ENCODE measurements at regions not wholly inside any gene's neighbourhood (a gene's known extent, or its start where the extent isn't known, plus 50 kb on each side); places are given as distances from the start of the nearest gene placed in this dataset.

GRCh38 chr4:54902976-54903375 is 222.4 kb downstream of the KDR start:
- H3K36me3 Mint-ChIP-seq (ENCODE audit: low read depth): no peaks in the 10 kb centered on the region
- H3K27ac Mint-ChIP-seq: no peak overlapping the region
- no peaks in the 10 kb centered on the region for H3K4me1 Mint-ChIP-seq (ENCODE audit: low read depth)
- peaks cover 4% of the 10 kb centered on the region for H3K27me3 Mint-ChIP-seq (ENCODE audit: insufficient read depth)
- no peak for DNase-seq (ENCODE audit: low spot score)
- peaks cover 3% of the 10 kb centered on the region for H3K9me3 Mint-ChIP-seq
- intact Hi-C loops (cut with micrococcal nuclease): no loop called here
- H3K4me3 Mint-ChIP-seq: no peak overlapping the region

- H3K9me3 Mint-ChIP-seq: peaks cover 3% of the 10 kb centered on the region
- no peak for DNase-seq (ENCODE audit: low spot score)
- H3K27me3 Mint-ChIP-seq (ENCODE audit: insufficient read depth): peaks cover 4% of the 10 kb centered on the region
- intact Hi-C loops (cut with micrococcal nuclease): no loop called here
- H3K27ac Mint-ChIP-seq: no peak overlapping the region
- no peaks in the 10 kb centered on the region for H3K36me3 Mint-ChIP-seq (ENCODE audit: low read depth)
- H3K4me1 Mint-ChIP-seq (ENCODE audit: low read depth): no peaks in the 10 kb centered on the region
- no peak overlapping the region for H3K4me3 Mint-ChIP-seq
Measured at GRCh38 chr4:54902271-54902670, 223.1 kb downstream of the KDR start.

GRCh38 chr4:54901202-54901601 is 224.2 kb downstream of the KDR start:
- no peak for DNase-seq (ENCODE audit: low spot score)
- Mint-ChIP-seq H3K27ac (no peak overlapping the region), H3K9me3 (peaks cover 3% of the 10 kb centered on the region), H3K4me1 (ENCODE audit: low read depth) (no peaks in the 10 kb centered on the region), H3K4me3 (no peak overlapping the region), H3K36me3 (ENCODE audit: low read depth) (no peaks in the 10 kb centered on the region), H3K27me3 (ENCODE audit: insufficient read depth) (peaks cover 4% of the 10 kb centered on the region)
- intact Hi-C loops (cut with micrococcal nuclease): no loop called here

GRCh38 chr4:54898656-54899340 is 226.6 kb downstream of the KDR start:
- intact Hi-C loops (cut with micrococcal nuclease): no loop called here
- no peaks in the 10 kb centered on the region for H3K9me3 Mint-ChIP-seq
- no peaks in the 10 kb centered on the region for H3K4me1 Mint-ChIP-seq (ENCODE audit: low read depth)
- no peaks in the 10 kb centered on the region for H3K36me3 Mint-ChIP-seq (ENCODE audit: low read depth)
- H3K4me3 Mint-ChIP-seq: no peak overlapping the region
- peaks cover 4% of the 10 kb centered on the region for H3K27me3 Mint-ChIP-seq (ENCODE audit: insufficient read depth)
- H3K27ac Mint-ChIP-seq: no peak overlapping the region
- DNase-seq (ENCODE audit: low spot score): no peak

GRCh38 chr4:54898056-54898562 is 227.3 kb downstream of the KDR start:
- no peak overlapping the region for H3K4me3 Mint-ChIP-seq
- intact Hi-C loops (cut with micrococcal nuclease): no loop called here
- H3K9me3 Mint-ChIP-seq: no peaks in the 10 kb centered on the region
- no peaks in the 10 kb centered on the region for H3K36me3 Mint-ChIP-seq (ENCODE audit: low read depth)
- peaks cover 4% of the 10 kb centered on the region for H3K27me3 Mint-ChIP-seq (ENCODE audit: insufficient read depth)
- no peak for DNase-seq (ENCODE audit: low spot score)
- H3K4me1 Mint-ChIP-seq (ENCODE audit: low read depth): no peaks in the 10 kb centered on the region
- H3K27ac Mint-ChIP-seq: no peak overlapping the region

- Mint-ChIP-seq H3K9me3 (no peaks in the 10 kb centered on the region), H3K27ac (no peak overlapping the region), H3K27me3 (ENCODE audit: insufficient read depth) (peaks cover 4% of the 10 kb centered on the region), H3K36me3 (ENCODE audit: low read depth) (no peaks in the 10 kb centered on the region), H3K4me3 (no peak overlapping the region), H3K4me1 (ENCODE audit: low read depth) (no peaks in the 10 kb centered on the region)
- no peak for DNase-seq (ENCODE audit: low spot score)
- intact Hi-C loops (cut with micrococcal nuclease): no loop called here
Measured at GRCh38 chr4:54897590-54897989, 227.8 kb downstream of the KDR start.

- H3K4me1 Mint-ChIP-seq (ENCODE audit: low read depth): no peaks in the 10 kb centered on the region
- no peak for DNase-seq (ENCODE audit: low spot score)
- intact Hi-C loops (cut with micrococcal nuclease): no loop called here
- H3K4me3 Mint-ChIP-seq: no peak overlapping the region
- peaks cover 7% of the 10 kb centered on the region for H3K27me3 Mint-ChIP-seq (ENCODE audit: insufficient read depth)
- no peak overlapping the region for H3K27ac Mint-ChIP-seq
- H3K36me3 Mint-ChIP-seq (ENCODE audit: low read depth): no peaks in the 10 kb centered on the region
- no peaks in the 10 kb centered on the region for H3K9me3 Mint-ChIP-seq
Measured at GRCh38 chr4:54882616-54883015, 224.9 kb downstream of the KIT start.

- no peaks in the 10 kb centered on the region for H3K9me3 Mint-ChIP-seq
- H3K27ac Mint-ChIP-seq: no peak overlapping the region
- intact Hi-C loops (cut with micrococcal nuclease): no loop called here
Measured at GRCh38 chr4:54879576-54879975, 221.8 kb downstream of the KIT start.

GRCh38 chr4:54877006-54877405 is 219.2 kb downstream of the KIT start:
- Mint-ChIP-seq H3K27ac (no peak overlapping the region), H3K36me3 (ENCODE audit: low read depth) (no peaks in the 10 kb centered on the region), H3K4me3 (no peak overlapping the region), H3K9me3 (no peaks in the 10 kb centered on the region), H3K4me1 (ENCODE audit: low read depth) (no peaks in the 10 kb centered on the region), H3K27me3 (ENCODE audit: insufficient read depth) (no peaks in the 10 kb centered on the region)
- intact Hi-C loops (cut with micrococcal nuclease): no loop called here
- no peak for DNase-seq (ENCODE audit: low spot score)

More at GRCh38 chr4:54879576-54879975, 221.8 kb downstream of the KIT start:
- Mint-ChIP-seq H3K4me1 (ENCODE audit: low read depth) (no peaks in the 10 kb centered on the region), H3K36me3 (ENCODE audit: low read depth) (no peaks in the 10 kb centered on the region), H3K27me3 (ENCODE audit: insufficient read depth) (peaks cover 5% of the 10 kb centered on the region), H3K4me3 (no peak overlapping the region)
- DNase-seq (ENCODE audit: low spot score): no peak

GRCh38 chr4:54872261-54872660 is 214.5 kb downstream of the KIT start:
- Mint-ChIP-seq H3K4me3 (no peak overlapping the region), H3K4me1 (ENCODE audit: low read depth) (no peaks in the 10 kb centered on the region)
- intact Hi-C loops (cut with micrococcal nuclease): no loop called here

GRCh38 chr4:54863571-54864255 is 206.0 kb downstream of the KIT start:
- no peaks in the 10 kb centered on the region for H3K36me3 Mint-ChIP-seq (ENCODE audit: low read depth)
- intact Hi-C loops (cut with micrococcal nuclease): no loop called here
- DNase-seq (ENCODE audit: low spot score): no peak
- no peak overlapping the region for H3K4me3 Mint-ChIP-seq
- H3K27ac Mint-ChIP-seq: no peak overlapping the region
- H3K27me3 Mint-ChIP-seq (ENCODE audit: insufficient read depth): peaks cover 2% of the 10 kb centered on the region
- no peaks in the 10 kb centered on the region for H3K4me1 Mint-ChIP-seq (ENCODE audit: low read depth)
- no peaks in the 10 kb centered on the region for H3K9me3 Mint-ChIP-seq

More at GRCh38 chr4:54872261-54872660, 214.5 kb downstream of the KIT start:
- H3K27me3 Mint-ChIP-seq (ENCODE audit: insufficient read depth): peaks cover 2% of the 10 kb centered on the region
- no peak for DNase-seq (ENCODE audit: low spot score)
- peaks cover 3% of the 10 kb centered on the region for H3K9me3 Mint-ChIP-seq
- no peak overlapping the region for H3K27ac Mint-ChIP-seq
- H3K36me3 Mint-ChIP-seq (ENCODE audit: low read depth): no peaks in the 10 kb centered on the region

- Mint-ChIP-seq H3K36me3 (ENCODE audit: low read depth) (no peaks in the 10 kb centered on the region), H3K27me3 (ENCODE audit: insufficient read depth) (no peaks in the 10 kb centered on the region), H3K4me1 (ENCODE audit: low read depth) (no peaks in the 10 kb centered on the region), H3K9me3 (no peaks in the 10 kb centered on the region), H3K4me3 (no peak overlapping the region), H3K27ac (no peak overlapping the region)
- no peak for DNase-seq (ENCODE audit: low spot score)
- intact Hi-C loops (cut with micrococcal nuclease): no loop called here
Measured at GRCh38 chr4:54861201-54861600, 203.4 kb downstream of the KIT start.

- Mint-ChIP-seq H3K36me3 (ENCODE audit: low read depth) (no peaks in the 10 kb centered on the region), H3K27ac (no peak overlapping the region), H3K9me3 (no peaks in the 10 kb centered on the region), H3K27me3 (ENCODE audit: insufficient read depth) (peaks cover 1% of the 10 kb centered on the region), H3K4me3 (no peak overlapping the region), H3K4me1 (ENCODE audit: low read depth) (no peaks in the 10 kb centered on the region)
- intact Hi-C loops (cut with micrococcal nuclease): no loop called here
- DNase-seq (ENCODE audit: low spot score): no peak
Measured at GRCh38 chr4:54855191-54855854, 197.6 kb downstream of the KIT start.

Measured in activated T-helper 1 cell treated with anti-CD3 and anti-CD28 coated beads, Interleukin-12 subunit alpha, Interleukin-12 subunit beta, Interleukin-2, Interleukin-4 antibody, amounts not matched to agents 30 ng/mL and 10 ng/mL and 1 ng/mL, durations not matched to agents 14 hours and 24 hours and 36 hours (primary cell).